HL-60 (cell line): ENCODE measurements at regions not wholly inside any gene's neighbourhood (a gene's known extent, or its start where the extent isn't known, plus 50 kb on each side); places are given as distances from the start of the nearest gene placed in this dataset.

ENCODE experiments used
- DNase-seq, 2 experiments: peaks; one replicate each; pipeline ENCODE4 v3.0.0-alpha.2; 2010 to 2020; ENCODE audit warnings: low read depth in 1 of 2, low spot score in 1 of 2
- H3K27ac ChIP-seq: fragments of 250-450 bp; sonication (Bioruptor Pico); replicated peaks from 2 replicates; pipeline ENCODE4 v1.5.1; 2020; ENCODE audit warnings: mild to moderate bottlenecking, moderate library complexity
- H3K27me3 ChIP-seq: fragments of 250-450 bp; sonication (Bioruptor Pico); 2 replicates; pipeline ENCODE4 v1.5.1; 2021; ENCODE audit warnings: mild to moderate bottlenecking, moderate library complexity; ENCODE audit not compliant: insufficient read depth, poor library complexity, severe bottlenecking
- H3K4me3 ChIP-seq: replicated peaks from 2 replicates; pipeline ENCODE4 v1.5.1; 2011; ENCODE audit warnings: mild to moderate bottlenecking, control low read depth, low read length; ENCODE audit not compliant: insufficient read depth
- CTCF ChIP-seq: IDR thresholded peaks from one replicate; pipeline ENCODE4 v1.5.1; 2011; ENCODE audit warnings: low read length, control low read depth, inconsistent platforms; ENCODE audit not compliant: insufficient read depth
- GABPA ChIP-seq: IDR thresholded peaks from 2 replicates; pipeline ENCODE4 v1.6.1; 2012; ENCODE audit warnings: low read depth
- POLR2AphosphoS5 ChIP-seq: IDR thresholded peaks from 2 replicates; pipeline ENCODE4 v1.6.1; 2012; ENCODE audit warnings: low read depth
- REST ChIP-seq: IDR thresholded peaks from 2 replicates; pipeline ENCODE4 v1.6.1; 2012; ENCODE audit warnings: low read depth; ENCODE audit not compliant: insufficient replicate concordance
- SPI1 ChIP-seq: IDR thresholded peaks from 2 replicates; pipeline ENCODE4 v1.6.1; 2012; ENCODE audit warnings: low read depth, mild to moderate bottlenecking, borderline replicate concordance

GRCh38 chr16:81151648-81152310, 55.6 kb upstream of the GCSH start:
- Histone ChIP-seq H3K4me3 (no peak overlapping the region), H3K27ac (no peak overlapping the region), H3K27me3 (no peaks in the 10 kb centered on the region)
- TF ChIP-seq SPI1 (no peak), POLR2AphosphoS5 (no peak), REST (no peak), CTCF (no peak), GABPA (no peak)
- DNase-seq, result no peak

- no peaks in the 10 kb centered on the region for H3K27me3 ChIP-seq
- no peak overlapping the region for H3K4me3 ChIP-seq
- TF ChIP-seq CTCF, result no peak
- TF ChIP-seq SPI1, result no peak
- TF ChIP-seq POLR2AphosphoS5, result no peak
- no peak for TF ChIP-seq GABPA
- TF ChIP-seq REST, result no peak
- no peak for DNase-seq
- H3K27ac ChIP-seq, result no peak overlapping the region
These were observed 53.4 kb upstream of the GCSH start for GRCh38 chr16:81149614-81150013.

- Histone ChIP-seq H3K27me3 (no peaks in the 10 kb centered on the region), H3K27ac (no peak overlapping the region), H3K4me3 (no peak overlapping the region)
- TF ChIP-seq SPI1, result no peak
- no peak for TF ChIP-seq REST
- no peak for TF ChIP-seq CTCF
- TF ChIP-seq POLR2AphosphoS5, result no peak
- TF ChIP-seq GABPA, result no peak
- DNase-seq, result no peak
These were observed 52.1 kb upstream of the GCSH start for GRCh38 chr16:81148277-81148676.
